ENCODE measurements at regions not wholly inside any gene's neighbourhood (a gene's known extent, or its start where the extent isn't known, plus 50 kb on each side); places are given as distances from the start of the nearest gene placed in this dataset.

DNA sequence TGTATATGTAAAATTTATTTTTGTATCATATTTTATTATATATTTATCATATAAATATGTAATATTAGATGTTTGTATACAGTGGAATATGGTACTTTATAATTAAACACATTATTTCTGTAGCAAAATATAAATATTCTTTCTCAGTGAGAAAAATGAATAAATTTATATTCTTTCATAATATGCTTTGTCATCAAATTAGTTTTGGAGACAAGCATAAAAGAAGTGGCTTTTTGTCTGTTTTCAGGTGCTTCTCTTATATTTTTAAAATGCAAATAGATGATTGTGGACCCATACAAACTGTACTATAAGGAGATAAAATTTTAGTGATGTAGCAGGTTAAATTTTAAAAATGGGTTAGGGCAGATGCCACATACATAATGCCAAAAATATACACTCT is 222.4 kb upstream of the CNTN5 start:
- Histone ChIP-seq H3K4me1 (no peaks in the 10 kb centered on the region), H3K9me3 (0 out of 2 replicates have a peak, but pooled peaks cover 3% of the 10 kb centered on the region), H3K36me3 (ENCODE audit: control insufficient read depth, insufficient read depth, low read length) (no peaks in the 10 kb centered on the region), H3K27me3 (replicated peaks; ENCODE audit: control insufficient read depth, insufficient read depth, low read length) (no peaks in the 10 kb centered on the region), H3K4me3 (ENCODE audit: low read depth, low read length) (no peak overlapping the region)
- H3K4me1 Mint-ChIP-seq (ENCODE audit: low read depth, unreplicated experiment) = no peaks in the 10 kb centered on the region
- no peaks in the 10 kb centered on the region for H3K27me3 Mint-ChIP-seq (ENCODE audit: insufficient read depth, unreplicated experiment)
- DNase-seq = no peak
- ChIA-PET POLR2A (no interaction called here), CTCF (no interaction called here)
- TF ChIP-seq, protein P1, sequence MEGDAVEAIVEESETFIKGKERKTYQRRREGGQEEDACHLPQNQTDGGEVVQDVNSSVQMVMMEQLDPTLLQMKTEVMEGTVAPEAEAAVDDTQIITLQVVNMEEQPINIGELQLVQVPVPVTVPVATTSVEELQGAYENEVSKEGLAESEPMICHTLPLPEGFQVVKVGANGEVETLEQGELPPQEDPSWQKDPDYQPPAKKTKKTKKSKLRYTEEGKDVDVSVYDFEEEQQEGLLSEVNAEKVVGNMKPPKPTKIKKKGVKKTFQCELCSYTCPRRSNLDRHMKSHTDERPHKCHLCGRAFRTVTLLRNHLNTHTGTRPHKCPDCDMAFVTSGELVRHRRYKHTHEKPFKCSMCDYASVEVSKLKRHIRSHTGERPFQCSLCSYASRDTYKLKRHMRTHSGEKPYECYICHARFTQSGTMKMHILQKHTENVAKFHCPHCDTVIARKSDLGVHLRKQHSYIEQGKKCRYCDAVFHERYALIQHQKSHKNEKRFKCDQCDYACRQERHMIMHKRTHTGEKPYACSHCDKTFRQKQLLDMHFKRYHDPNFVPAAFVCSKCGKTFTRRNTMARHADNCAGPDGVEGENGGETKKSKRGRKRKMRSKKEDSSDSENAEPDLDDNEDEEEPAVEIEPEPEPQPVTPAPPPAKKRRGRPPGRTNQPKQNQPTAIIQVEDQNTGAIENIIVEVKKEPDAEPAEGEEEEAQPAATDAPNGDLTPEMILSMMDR (IDR thresholded peaks at IDR 0.05; ENCODE audit: insufficient read depth in 1 of 2, low read depth in 1 of 2, low read length in 1 of 2, severe bottlenecking in 1 of 2, unreplicated experiment in 1 of 2) = no peak
- BruUV-seq (replicated peaks) = no TSS peak
- no peak overlapping the region for H3K4me3 Mint-ChIP-seq (ENCODE audit: unreplicated experiment)
- H3K27ac Mint-ChIP-seq (ENCODE audit: unreplicated experiment) = no peak overlapping the region
- H3K36me3 Mint-ChIP-seq (ENCODE audit: insufficient read depth, unreplicated experiment) = no peaks in the 10 kb centered on the region
- intact Hi-C loops (cut with micrococcal nuclease; ENCODE audit: unreplicated experiment) = no loop called here
- no peaks in the 10 kb centered on the region for H3K9me3 Mint-ChIP-seq (ENCODE audit: unreplicated experiment)

DNA sequence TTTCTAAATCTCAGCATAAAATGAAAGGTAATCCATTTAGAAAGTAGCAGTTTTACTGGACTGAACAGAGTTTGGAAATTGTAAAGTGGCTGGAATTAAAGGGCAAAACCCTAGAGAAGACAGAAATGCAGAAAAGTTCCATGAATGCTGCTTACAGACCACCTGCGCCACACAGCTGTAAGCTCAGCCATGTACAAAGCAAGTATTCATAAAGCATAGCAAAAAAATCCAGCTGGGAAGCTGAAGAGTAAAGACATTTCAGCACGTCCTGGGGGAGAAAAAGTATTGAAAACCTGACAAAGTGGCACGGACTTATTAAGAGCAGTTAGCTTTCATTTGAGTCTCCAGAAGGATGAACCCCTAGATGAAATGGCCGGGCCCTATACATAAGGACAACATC is 220.1 kb upstream of the CNTN5 start:
- no TSS peak for BruUV-seq (replicated peaks)
- Mint-ChIP-seq H3K4me1 (ENCODE audit: low read depth, unreplicated experiment) (no peaks in the 10 kb centered on the region), H3K27me3 (ENCODE audit: insufficient read depth, unreplicated experiment) (no peaks in the 10 kb centered on the region), H3K27ac (ENCODE audit: unreplicated experiment) (no peak overlapping the region), H3K36me3 (ENCODE audit: insufficient read depth, unreplicated experiment) (no peaks in the 10 kb centered on the region), H3K4me3 (ENCODE audit: unreplicated experiment) (no peak overlapping the region), H3K9me3 (ENCODE audit: unreplicated experiment) (no peaks in the 10 kb centered on the region)
- Histone ChIP-seq H3K4me1 (no peaks in the 10 kb centered on the region), H3K9me3 (0 out of 2 replicates have a peak, but pooled peaks cover 3% of the 10 kb centered on the region), H3K36me3 (ENCODE audit: control insufficient read depth, insufficient read depth, low read length) (no peaks in the 10 kb centered on the region), H3K4me3 (ENCODE audit: low read depth, low read length) (no peak overlapping the region), H3K27me3 (replicated peaks; ENCODE audit: control insufficient read depth, insufficient read depth, low read length) (no peaks in the 10 kb centered on the region)
- ChIA-PET POLR2A (no interaction called here), CTCF (no interaction called here)
- intact Hi-C loops (cut with micrococcal nuclease; ENCODE audit: unreplicated experiment) = no loop called here
- no peak for DNase-seq
- TF ChIP-seq, protein P1 (IDR thresholded peaks at IDR 0.05; ENCODE audit: insufficient read depth in 1 of 2, low read depth in 1 of 2, low read length in 1 of 2, severe bottlenecking in 1 of 2, unreplicated experiment in 1 of 2) = no peak

DNA sequence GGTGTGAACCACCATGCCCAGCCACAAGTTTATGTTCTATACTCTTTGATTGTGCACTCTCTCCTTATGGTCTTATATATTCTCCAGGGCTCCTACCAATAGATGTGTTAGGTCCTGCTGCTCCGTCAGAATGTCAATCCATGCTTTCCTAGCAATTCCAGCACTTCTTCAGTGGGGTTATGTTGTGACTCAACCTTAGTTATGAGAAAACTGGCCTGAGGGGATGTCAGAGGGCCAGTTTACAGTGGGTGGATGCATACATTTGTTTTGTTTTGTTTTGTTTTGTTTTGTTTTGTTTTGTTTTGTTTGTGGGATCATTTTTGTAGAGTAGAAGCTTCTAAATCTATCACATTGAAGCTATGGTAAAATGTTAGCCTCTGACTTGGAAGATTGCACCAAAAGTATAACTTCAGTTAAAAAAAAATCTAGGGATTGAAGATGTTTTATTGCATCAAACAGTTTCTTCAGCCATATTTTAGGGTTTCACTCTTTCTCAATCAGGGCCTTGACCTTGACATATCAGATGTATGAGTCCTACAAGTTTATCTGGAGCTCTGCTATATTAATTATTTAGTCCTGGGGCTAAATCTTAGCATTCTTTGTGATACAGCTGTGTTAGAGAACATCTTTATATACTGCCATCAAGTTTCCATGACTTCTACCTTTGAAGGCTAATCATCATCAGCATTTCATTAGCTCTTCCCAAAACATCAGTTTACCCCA is 191.6 kb upstream of the CNTN5 start:
- Mint-ChIP-seq H3K9me3 (ENCODE audit: unreplicated experiment) (no peaks in the 10 kb centered on the region), H3K27ac (ENCODE audit: unreplicated experiment) (no peak overlapping the region), H3K27me3 (ENCODE audit: insufficient read depth, unreplicated experiment) (no peaks in the 10 kb centered on the region), H3K36me3 (ENCODE audit: insufficient read depth, unreplicated experiment) (no peaks in the 10 kb centered on the region), H3K4me1 (ENCODE audit: low read depth, unreplicated experiment) (no peaks in the 10 kb centered on the region), H3K4me3 (ENCODE audit: unreplicated experiment) (no peak overlapping the region)
- no TSS peak for BruUV-seq (replicated peaks)
- intact Hi-C loops (cut with micrococcal nuclease; ENCODE audit: unreplicated experiment) = no loop called here
- H3K36me3 ChIP-seq (ENCODE audit: control insufficient read depth, insufficient read depth, low read length) = no peaks in the 10 kb centered on the region
- ChIA-PET POLR2A (no interaction called here), CTCF (no interaction called here)
- no peaks in the 10 kb centered on the region for H3K4me1 ChIP-seq
- H3K9me3 ChIP-seq = no peaks in the 10 kb centered on the region
- H3K4me3 ChIP-seq (ENCODE audit: low read depth, low read length) = no peak overlapping the region
- no peaks in the 10 kb centered on the region for H3K27me3 ChIP-seq (replicated peaks; ENCODE audit: control insufficient read depth, insufficient read depth, low read length)
- no peak for DNase-seq
- TF ChIP-seq, protein P1 (IDR thresholded peaks at IDR 0.05; ENCODE audit: insufficient read depth in 1 of 2, low read depth in 1 of 2, low read length in 1 of 2, severe bottlenecking in 1 of 2, unreplicated experiment in 1 of 2) = no peak
